ENCODE measurements at regions not wholly inside any gene's neighbourhood (a gene's known extent, or its start where the extent isn't known, plus 50 kb on each side); places are given as distances from the start of the nearest gene placed in this dataset.
A peak's percentile ranks its signal among the peaks of the same experiment; 100 is the strongest.
"Not testable (repeated sequence)": the region's sequence is repeated elsewhere in the genome, so short reads cannot be mapped to it uniquely, and the experiment has no call there.

DNA sequence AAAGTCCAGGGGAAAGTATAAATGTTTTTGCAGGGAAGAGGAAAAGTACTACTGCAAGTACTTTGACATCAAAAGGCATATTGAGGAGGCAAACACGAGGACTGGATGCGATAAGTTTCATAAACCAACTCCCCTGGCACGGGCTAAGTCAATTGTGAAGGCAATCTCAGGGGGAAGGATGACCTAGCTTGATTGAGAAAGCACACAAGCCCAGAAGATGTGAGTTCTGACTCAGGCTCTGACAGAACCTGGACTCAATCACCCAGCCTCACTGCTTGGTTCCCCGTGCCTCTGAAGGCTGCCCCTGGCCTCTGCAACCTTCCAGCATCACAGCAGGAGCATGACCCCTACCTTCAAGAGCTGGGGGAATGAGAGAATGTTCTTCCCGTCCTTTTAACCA, 93.2 kb upstream of the ZNF438 start:
- DNase-seq (ENCODE audit: low read depth in 2 of 2) = no peak

- no peak for DNase-seq (ENCODE audit: low read depth in 2 of 2)
Observed at GRCh38 chr10:31125789-31126188, 94.1 kb upstream of the ZNF438 start.

DNA sequence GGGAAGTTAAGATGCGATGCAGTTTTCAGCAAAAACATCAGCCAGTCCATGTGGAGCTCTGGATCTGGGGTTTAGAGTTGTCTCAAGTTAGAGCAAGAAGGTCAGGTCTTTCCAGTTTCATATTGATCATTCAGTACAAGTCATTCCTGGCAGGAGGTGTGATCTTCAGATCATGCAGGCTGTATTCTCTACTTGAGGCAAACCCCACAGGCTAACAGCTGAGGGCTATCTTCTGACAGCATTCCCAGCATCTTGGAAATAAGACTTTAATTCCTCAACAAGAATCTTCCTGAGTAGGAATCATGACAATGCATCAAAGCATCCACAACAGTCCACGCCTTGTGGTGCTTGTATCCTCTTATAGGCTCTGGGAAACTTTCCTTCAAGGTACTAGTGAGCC, 94.9 kb upstream of the ZNF438 start:
- no peak for DNase-seq (ENCODE audit: low read depth in 2 of 2)

GRCh38 chr10:31128536-31128935, 96.9 kb upstream of the ZNF438 start:
- no peak for DNase-seq (ENCODE audit: low read depth in 2 of 2)

DNA sequence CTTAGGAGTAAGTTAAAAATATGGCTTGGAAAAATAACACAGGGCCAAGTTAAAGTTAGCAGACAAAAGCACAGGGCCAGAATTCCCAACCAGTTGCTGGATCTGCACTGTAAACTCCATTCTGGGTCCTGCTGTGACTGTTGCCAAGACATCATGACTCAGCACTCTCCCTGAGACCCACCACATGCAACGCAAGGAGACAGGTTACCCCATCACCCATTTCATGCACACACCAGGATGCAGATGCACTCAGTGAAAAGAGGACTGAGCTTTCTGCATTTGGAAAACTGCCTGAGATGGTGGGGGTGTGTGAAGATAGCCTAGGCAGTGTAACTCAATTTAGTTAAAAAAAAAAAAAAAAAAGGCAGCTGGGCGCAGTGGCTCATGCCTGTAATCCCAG, 97.6 kb upstream of the ZNF438 start:
- DNase-seq (ENCODE audit: low read depth in 2 of 2) = no peak

DNA sequence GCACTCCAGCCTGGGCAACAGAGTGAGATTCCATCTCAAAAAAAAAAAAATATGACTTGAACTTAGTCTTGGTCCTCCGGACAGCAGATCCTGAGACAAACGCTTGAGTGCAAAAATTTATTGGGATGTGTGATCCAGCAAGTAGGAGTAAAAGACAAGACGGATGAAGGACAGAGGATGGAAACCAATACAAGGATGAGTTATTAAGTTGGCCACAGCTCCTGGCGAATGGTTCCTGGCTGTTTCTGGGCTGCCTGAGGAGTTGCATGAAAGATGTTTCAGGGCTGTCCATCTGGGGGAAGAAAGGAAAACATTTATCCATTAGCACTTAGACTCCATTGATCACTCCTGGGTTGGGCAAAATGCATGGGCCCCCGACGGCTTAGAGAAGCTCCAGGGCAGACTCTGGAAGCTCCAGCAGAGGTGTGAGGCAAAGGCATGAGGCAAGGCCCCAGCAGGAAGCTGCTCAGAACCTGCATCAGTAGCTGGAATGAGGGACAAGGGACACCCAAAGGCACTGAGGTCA, 98.3 kb upstream of the ZNF438 start:
- DNase-seq (ENCODE audit: low read depth in 2 of 2) = no peak

- DNase-seq (ENCODE audit: low read depth in 2 of 2) = no peak
Observed at GRCh38 chr10:31130406-31130805, 98.7 kb upstream of the ZNF438 start.

DNA sequence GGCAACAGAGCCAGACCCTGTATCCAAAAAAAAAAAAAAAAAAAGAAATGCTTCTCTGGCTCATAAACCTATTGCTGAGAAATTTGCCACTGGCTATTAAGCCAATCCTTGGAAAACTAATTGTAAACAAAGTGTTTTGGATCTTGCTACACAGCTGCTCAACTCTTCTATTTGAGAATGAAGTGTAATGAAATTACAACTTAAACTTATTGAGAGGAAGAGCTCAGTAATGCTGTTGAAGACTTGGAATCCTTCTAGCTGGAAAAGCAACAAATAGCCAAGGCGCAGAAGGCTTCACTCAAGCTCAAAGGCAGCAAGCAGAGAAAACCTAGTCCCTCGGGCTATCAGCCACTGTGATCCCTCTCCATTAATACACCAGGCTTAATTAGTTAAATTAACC, 99.6 kb upstream of the ZNF438 start:
- DNase-seq (ENCODE audit: low read depth in 2 of 2) = no peak

- no peak for DNase-seq (ENCODE audit: low read depth in 2 of 2)
Observed at GRCh38 chr10:31132681-31133244, 101.1 kb upstream of the ZNF438 start.

DNA sequence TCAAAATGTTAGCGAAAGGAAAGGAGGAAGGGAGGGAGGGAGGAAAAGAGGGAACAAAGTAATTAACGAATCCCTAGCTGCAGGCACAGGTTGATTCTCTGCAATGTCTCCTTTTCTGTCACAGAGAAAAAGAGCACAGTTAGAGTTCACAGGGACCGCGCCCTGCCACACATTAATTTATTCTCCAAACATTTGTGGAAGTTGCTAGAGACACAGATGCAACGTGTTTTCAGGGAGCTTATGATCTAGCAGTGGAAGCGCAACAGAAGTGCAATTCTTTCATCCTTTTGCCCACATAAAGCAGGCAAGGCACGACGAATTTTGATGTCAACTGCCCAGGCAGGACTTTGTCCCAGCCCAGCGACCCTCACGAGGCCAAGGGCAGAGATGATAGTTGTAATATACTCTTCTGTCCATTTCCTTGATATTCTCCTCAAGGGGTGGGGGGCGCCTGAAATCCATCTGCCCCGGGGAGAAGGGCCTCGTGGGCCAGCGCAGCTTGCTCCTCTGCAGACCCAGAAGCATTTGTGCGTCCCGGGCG, 101.7 kb upstream of the ZNF438 start:
- DNase-seq (ENCODE audit: low read depth in 2 of 2) = no peak

- peak; percentile 59 to 75 for DNase-seq (ENCODE audit: low read depth in 2 of 2)
Observed at GRCh38 chr10:31133792-31134310, 102.2 kb upstream of the ZNF438 start.

- peak in 1 of 2 donors; percentile 7 for DNase-seq (ENCODE audit: low read depth in 2 of 2)
Observed at GRCh38 chr10:31134311-31134952, 102.8 kb upstream of the ZNF438 start.

DNA sequence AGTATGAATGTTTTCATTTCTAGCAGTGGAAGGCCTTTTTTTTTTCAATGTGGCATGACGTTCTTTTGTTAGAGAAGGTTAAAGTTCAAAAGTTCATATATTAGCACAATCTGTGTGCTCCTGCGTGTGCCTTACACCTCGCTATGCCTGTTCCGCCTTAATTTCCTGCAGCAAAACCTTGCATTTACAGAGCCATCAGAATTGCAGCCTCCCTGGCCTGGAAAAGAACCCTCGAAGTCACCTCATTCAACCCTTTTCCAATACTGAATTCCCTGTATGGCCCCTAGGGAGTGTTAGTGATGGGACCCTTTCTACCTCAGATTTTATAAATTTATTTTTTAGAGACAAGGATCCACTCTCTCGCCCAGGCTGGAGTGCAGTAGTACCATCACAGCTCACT, 103.5 kb upstream of the ZNF438 start:
- no peak for DNase-seq (ENCODE audit: low read depth in 2 of 2)

- DNase-seq (ENCODE audit: low read depth in 2 of 2) = not testable (repeated sequence)
Observed at GRCh38 chr10:31135791-31136190, 104.1 kb upstream of the ZNF438 start.

DNA sequence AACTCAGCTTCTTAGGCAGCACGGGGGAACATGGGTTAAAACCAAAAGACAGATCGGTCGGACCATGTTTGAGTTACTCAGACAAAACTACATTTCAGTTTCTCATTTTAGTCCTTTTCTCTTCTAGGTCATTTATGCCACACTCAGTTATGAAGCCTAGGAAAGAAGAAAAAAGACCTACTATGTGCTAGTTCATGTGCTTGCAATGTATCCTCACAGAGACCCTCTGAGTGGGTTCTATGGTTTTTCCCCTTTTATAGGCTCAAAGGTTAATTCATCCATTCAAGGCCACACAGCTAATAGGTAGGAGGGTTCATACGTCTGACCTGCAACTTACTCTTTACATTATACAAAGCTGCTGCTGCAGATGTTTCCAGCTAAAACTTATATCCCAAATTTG, 104.7 kb upstream of the ZNF438 start:
- DNase-seq (ENCODE audit: low read depth in 2 of 2) = no peak

DNA sequence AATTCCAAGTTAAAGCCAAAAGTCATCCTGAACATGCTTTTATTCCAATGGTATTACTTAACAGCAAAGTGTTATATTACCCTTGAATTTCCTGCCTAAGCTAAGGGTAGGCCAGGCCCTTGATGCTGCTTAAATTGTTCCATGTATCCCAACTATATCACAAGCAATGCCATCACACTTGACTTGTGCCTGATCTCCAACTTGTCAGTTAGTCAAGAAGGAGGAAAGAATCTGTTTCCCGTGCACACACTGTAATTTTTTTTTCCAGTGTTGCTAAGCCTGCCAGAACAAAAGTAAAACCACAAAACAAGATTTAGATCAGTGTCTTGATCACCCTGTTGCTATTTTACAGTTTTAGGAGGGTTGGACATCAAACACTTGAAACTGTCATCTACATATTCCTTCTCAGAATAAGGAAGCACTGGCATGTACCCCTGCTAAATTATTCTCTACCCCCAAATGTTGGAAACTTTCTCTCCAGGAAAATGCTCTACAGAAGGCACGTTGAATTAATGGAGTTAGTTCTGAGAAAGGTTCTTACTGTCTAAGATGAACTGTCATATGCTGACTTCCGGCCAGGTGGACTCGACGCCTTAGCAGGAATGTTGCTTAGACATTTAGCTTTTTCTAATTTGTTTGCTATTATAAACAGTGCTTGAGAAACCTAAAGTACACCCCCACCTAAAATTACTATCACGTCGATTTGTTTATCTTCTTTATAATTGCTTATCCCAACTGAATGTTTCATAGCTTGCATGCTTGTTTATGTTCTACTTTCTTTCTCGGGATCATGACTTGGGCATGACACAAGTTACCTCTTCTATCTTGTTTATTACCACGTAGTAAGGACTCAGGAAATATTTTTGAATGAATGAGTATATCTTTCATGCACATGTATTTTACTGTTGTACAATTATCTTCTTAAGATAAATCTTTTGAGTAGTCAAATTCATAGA, 105.5 kb upstream of the ZNF438 start:
- DNase-seq (ENCODE audit: low read depth in 2 of 2) = no peak

DNA sequence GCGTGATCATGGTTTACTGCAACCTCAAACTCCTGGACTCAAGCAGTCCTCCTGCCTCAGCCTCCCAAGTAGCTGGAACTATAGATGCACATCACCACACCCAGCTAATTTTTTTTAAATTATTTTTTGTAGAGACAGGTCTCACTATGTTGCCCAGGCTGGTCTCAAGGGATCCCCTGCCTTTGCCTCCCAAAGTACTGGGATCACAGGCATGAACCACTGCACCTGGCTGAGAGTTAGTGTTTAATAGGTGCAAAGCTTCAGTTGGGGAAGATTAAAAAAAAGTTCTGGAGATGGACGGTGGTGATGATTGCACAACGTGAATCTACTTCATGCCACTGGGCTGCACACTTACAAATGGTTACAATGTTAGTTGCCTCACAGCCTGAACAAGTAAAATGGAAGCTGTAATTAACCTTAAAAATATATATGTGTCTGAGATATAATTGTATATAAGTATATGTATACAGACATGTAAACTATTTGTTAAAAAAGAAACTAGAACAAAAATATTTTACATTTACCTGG, 106.4 kb upstream of the ZNF438 start:
- DNase-seq (ENCODE audit: low read depth in 2 of 2) = no peak

DNA sequence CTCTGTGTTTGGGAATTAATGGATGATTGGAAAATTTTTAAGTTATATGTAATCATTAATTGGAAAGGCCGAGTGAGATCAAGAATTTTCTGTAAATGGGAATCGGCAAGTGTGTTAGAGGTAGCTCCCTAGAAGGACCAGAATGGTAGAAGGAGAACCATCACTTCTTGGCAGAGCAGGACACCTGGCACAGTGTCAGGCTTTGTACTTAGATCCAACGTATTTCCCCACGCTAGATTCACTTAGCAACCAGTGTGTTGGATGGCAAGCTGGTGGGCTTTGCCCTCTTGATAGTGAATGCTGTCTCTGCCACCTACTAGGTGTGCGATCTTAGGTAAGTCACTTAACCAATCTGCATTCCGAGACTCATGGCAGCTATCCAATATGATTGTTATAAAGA, 107.8 kb upstream of the ZNF438 start:
- DNase-seq (ENCODE audit: low read depth in 2 of 2) = no peak

- DNase-seq (ENCODE audit: low read depth in 2 of 2) = no peak
Observed at GRCh38 chr10:31140716-31141115, 109.1 kb upstream of the ZNF438 start.

DNA sequence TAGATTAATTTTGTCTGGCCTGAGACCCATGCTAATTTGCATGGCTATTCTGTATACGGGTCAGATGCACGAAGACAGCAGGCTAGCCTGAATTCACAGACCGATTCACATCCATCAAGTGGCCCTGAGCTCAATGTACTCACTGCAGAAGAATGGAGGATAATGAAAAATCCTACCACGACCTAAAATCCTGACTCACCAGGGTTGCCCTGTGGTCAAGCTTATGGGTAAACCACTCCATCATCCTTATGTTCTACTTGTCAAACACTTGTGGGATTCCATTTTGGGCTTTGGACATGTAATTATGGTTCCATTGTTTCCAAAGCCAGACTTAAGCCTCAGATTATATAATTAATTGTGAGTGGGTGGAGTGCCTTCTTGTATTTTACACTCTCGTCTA, 110.4 kb upstream of the ZNF438 start:
- DNase-seq (ENCODE audit: low read depth in 2 of 2) = no peak

GRCh38 chr10:31143331-31143935, 111.8 kb upstream of the ZNF438 start:
- DNase-seq (ENCODE audit: low read depth in 2 of 2) = no peak
